ENCODE measurements at regions not wholly inside any gene's neighbourhood (a gene's known extent, or its start where the extent isn't known, plus 50 kb on each side); places are given as distances from the start of the nearest gene placed in this dataset.
A peak's percentile ranks its signal among the peaks of the same experiment; 100 is the strongest.
"Not testable (repeated sequence)": the region's sequence is repeated elsewhere in the genome, so short reads cannot be mapped to it uniquely, and the experiment has no call there.

- no peak for DNase-seq (ENCODE audit: low read depth)
These were observed 149.3 kb downstream of the TGFB2 start for GRCh38 chr1:218494449-218494852.

- DNase-seq (ENCODE audit: low read depth): no peak
These were observed 150.8 kb downstream of the TGFB2 start for GRCh38 chr1:218495931-218496330.

GRCh38 chr1:218496561-218496960, 151.4 kb downstream of the TGFB2 start:
- peak; percentile 93 for DNase-seq (ENCODE audit: low read depth)

- DNase-seq (ENCODE audit: low read depth): no peak
These were observed 153.2 kb downstream of the TGFB2 start for GRCh38 chr1:218498056-218498938.

GRCh38 chr1:218499011-218499691, 154.0 kb downstream of the TGFB2 start:
- no peak for DNase-seq (ENCODE audit: low read depth)

- no peak for DNase-seq (ENCODE audit: low read depth)
These were observed 154.8 kb downstream of the TGFB2 start for GRCh38 chr1:218499911-218500310.

- no peak for DNase-seq (ENCODE audit: low read depth)
These were observed 156.0 kb downstream of the TGFB2 start for GRCh38 chr1:218501161-218501560.

GRCh38 chr1:218502383-218502782, 157.2 kb downstream of the TGFB2 start:
- DNase-seq (ENCODE audit: low read depth): no peak

- DNase-seq (ENCODE audit: low read depth): no peak
These were observed 158.0 kb downstream of the TGFB2 start for GRCh38 chr1:218503102-218503501.

GRCh38 chr1:218507355-218508002, 162.3 kb downstream of the TGFB2 start:
- DNase-seq (ENCODE audit: low read depth): no peak

- no peak for DNase-seq (ENCODE audit: low read depth)
These were observed 165.1 kb downstream of the TGFB2 start for GRCh38 chr1:218510153-218510772.

- no peak for DNase-seq (ENCODE audit: low read depth)
These were observed 168.2 kb downstream of the TGFB2 start for GRCh38 chr1:218513328-218513727.

GRCh38 chr1:218514689-218515088, 169.6 kb downstream of the TGFB2 start:
- no peak for DNase-seq (ENCODE audit: low read depth)

- no peak for DNase-seq (ENCODE audit: low read depth)
These were observed 171.4 kb downstream of the TGFB2 start for GRCh38 chr1:218516526-218516925.

- no peak for DNase-seq (ENCODE audit: low read depth)
These were observed 172.3 kb downstream of the TGFB2 start for GRCh38 chr1:218517459-218517858.

- no peak for DNase-seq (ENCODE audit: low read depth)
These were observed 173.1 kb downstream of the TGFB2 start for GRCh38 chr1:218518216-218518740.

- DNase-seq (ENCODE audit: low read depth): not testable (repeated sequence)
These were observed 175.5 kb downstream of the TGFB2 start for GRCh38 chr1:218520646-218521045.

- peak; percentile 24 for DNase-seq (ENCODE audit: low read depth)
These were observed 176.5 kb downstream of the TGFB2 start for GRCh38 chr1:218521414-218522169.

- DNase-seq (ENCODE audit: low read depth): no peak
These were observed 179.4 kb downstream of the TGFB2 start for GRCh38 chr1:218524526-218524925.

GRCh38 chr1:218525031-218525430, 179.9 kb downstream of the TGFB2 start:
- DNase-seq (ENCODE audit: low read depth): no peak

- no peak for DNase-seq (ENCODE audit: low read depth)
These were observed 180.5 kb downstream of the TGFB2 start for GRCh38 chr1:218525451-218526197.
